HepG2 (cell line): ENCODE measurements at regions not wholly inside any gene's neighbourhood (a gene's known extent, or its start where the extent isn't known, plus 50 kb on each side); places are given as distances from the start of the nearest gene placed in this dataset.

Experiments used
- ATAC-seq: fragments of 200-7000 bp; cut with Tn5 transposase; 3 replicates; pipeline ENCODE4 v1.9.1; 2020; ENCODE audit warnings: mild to moderate bottlenecking, moderate library complexity
- BruUV-seq: library from RNA; stranded (reverse); fragments of 400-500 nt; replicated peaks from 2 replicates; lab custom pipeline; 2021; lab: Mats Ljungman, UMichigan
- CTCF ChIA-PET: fragments of 300-600 bp; formaldehyde crosslinking; extraction: SDS; loops from one replicate; lab custom pipeline; 2021; ENCODE audit warnings: low total read pairs, inconsistent platforms, low intra/inter-chr PET ratio; lab: Yijun Ruan, JAX
- POLR2A ChIA-PET: fragments of 350-600 bp; sonication (Branson Sonifier 250); formaldehyde crosslinking; loops from one replicate; lab custom pipeline; 2020; ENCODE audit warnings: antibody characterized with exemption, inconsistent platforms; lab: Yijun Ruan, JAX
- DNase-seq: peaks from one replicate; pipeline ENCODE4 v3.0.0-alpha.2; 2015; ENCODE audit warnings: low spot score
- FAIRE-seq: peaks from 3 replicates; lab custom pipeline; 2011; peaks lifted over from hg19 to GRCh38; lab: Jason Lieb, UNC
- H2AFZ ChIP-seq: one replicate; pipeline ENCODE4 v1.6.1; 2011; ENCODE audit warnings: low read length, inconsistent platforms
- H3K27ac ChIP-seq: fragments of 300-600 bp; 3 replicates; pipeline ENCODE4 v1.8.0; 2011; ENCODE audit warnings: mixed run types, mild to moderate bottlenecking, mixed read lengths, low read length, inconsistent platforms; ENCODE audit not compliant: insufficient read depth; ENCODE audit errors: extremely low read length
- H3K27me3 ChIP-seq, 2 experiments: fragments of 200-600 bp in 1 of 2; 2 replicates in 1 of 2; 3 replicates in 1 of 2; pipeline versions ENCODE4 v1.6.0 to v1.8.0; 2011; ENCODE audit warnings: low read length in 2 of 2, mild to moderate bottlenecking in 2 of 2, moderate library complexity in 2 of 2, inconsistent platforms in 1 of 2; ENCODE audit not compliant: insufficient read depth in 2 of 2, control insufficient read depth in 1 of 2
- H3K36me3 ChIP-seq, 2 experiments: fragments of 200-600 bp in 1 of 2; replicated peaks in 1 of 2; 2 replicates in 1 of 2; 3 replicates in 1 of 2; pipeline versions ENCODE4 v1.5.1 to v1.8.0; 2011; ENCODE audit warnings: low read length in 2 of 2, inconsistent platforms in 1 of 2; ENCODE audit not compliant: insufficient read depth in 2 of 2, control insufficient read depth in 1 of 2
- H3K4me1 ChIP-seq: 2 replicates; pipeline ENCODE4 v1.5.1; 2012; ENCODE audit warnings: low read length, inconsistent platforms; ENCODE audit not compliant: insufficient read depth
- H3K4me2 ChIP-seq: 2 replicates; pipeline ENCODE4 v1.6.0; 2011; ENCODE audit warnings: low read depth, low read length, inconsistent platforms
- H3K4me3 ChIP-seq, 3 experiments: fragments of 200-600 bp in 1 of 3; sonication (generic), shearing (Covaris generic) in 1 of 3; replicated peaks in 1 of 3; 2 replicates each; pipeline ENCODE4 v1.5.1; 2011 to 2016; ENCODE audit warnings: low read length in 3 of 3, inconsistent platforms in 2 of 3, low read depth in 2 of 3, mild to moderate bottlenecking in 2 of 3, control low read depth in 1 of 3, mixed read lengths in 1 of 3; ENCODE audit not compliant: insufficient read depth in 1 of 3
- H3K79me2 ChIP-seq: one replicate; pipeline ENCODE4 v1.6.1; 2011; ENCODE audit warnings: low read length, inconsistent platforms; ENCODE audit not compliant: insufficient read depth
- H3K9ac ChIP-seq: 2 replicates; pipeline ENCODE4 v1.6.0; 2011; ENCODE audit warnings: mild to moderate bottlenecking, low read depth, low read length, inconsistent platforms; ENCODE audit not compliant: insufficient read depth
- H3K9me3 ChIP-seq: 2 replicates; pipeline ENCODE4 v1.5.1; 2012; ENCODE audit warnings: mild to moderate bottlenecking, low read length
- H4K20me1 ChIP-seq: 2 replicates; pipeline ENCODE4 v1.6.0; 2011; ENCODE audit warnings: inconsistent platforms, mild to moderate bottlenecking, low read length, moderate library complexity; ENCODE audit not compliant: insufficient read depth
- DBP ChIP-seq: sonication (generic); formaldehyde crosslinking; IDR thresholded peaks from 2 replicates; pipeline ENCODE4 v1.4.0; 2020; ENCODE audit warnings: missing genetic modification reagents; ENCODE audit errors: not compliant biosample characterization
- E2F2 ChIP-seq: sonication (generic); formaldehyde crosslinking; IDR thresholded peaks from 2 replicates; pipeline ENCODE4 v1.4.0; 2020; ENCODE audit warnings: missing genetic modification reagents, borderline replicate concordance
- FOXJ3 ChIP-seq: sonication (generic); formaldehyde crosslinking; IDR thresholded peaks from 2 replicates; pipeline ENCODE4 v1.4.0; 2020; ENCODE audit warnings: missing genetic modification reagents, mild to moderate bottlenecking, borderline replicate concordance
- PPARG ChIP-seq: conservative IDR thresholded peaks from 2 replicates; pipeline ENCODE4 v1.6.1; 2016; ENCODE audit warnings: missing biosample characterization, missing genetic modification reagents
- RAD51 ChIP-seq: fragments of 450-650 bp; IDR thresholded peaks from 2 replicates; pipeline ENCODE4 v1.6.1; 2016; ENCODE audit warnings: borderline replicate concordance
- SIX1 ChIP-seq: sonication (generic); formaldehyde crosslinking; IDR thresholded peaks from 2 replicates; pipeline ENCODE4 v1.4.0; 2020; ENCODE audit warnings: missing genetic modification reagents, borderline replicate concordance
- WGBS: methylation state at CpG from one replicate; pipeline ENCODE4 v1.1.6; 2017; ENCODE audit warnings: low lambda C conversion rate; 5-methylcytosine and 5-hydroxymethylcytosine counted together
- in situ Hi-C: cut with HindIII; loops from 2 replicates; pipeline ENCODE4 v1.10.0; 2017; ENCODE audit warnings: low pct_unique_long_range_greater_than_20kb; ENCODE audit not compliant: extremely low pct_ligation_motif_present
- intact Hi-C: fragments of 100-400 bp; cut with micrococcal nuclease; formaldehyde crosslinking; loops from one replicate; pipeline ENCODE4 v1.10.0; 2022; ENCODE audit not compliant: unreplicated experiment
- TF ChIP-seq, protein P1 (sequence below): sonication (generic); formaldehyde crosslinking; IDR thresholded peaks from 2 replicates; pipeline ENCODE4 v1.4.0; 2020; ENCODE audit warnings: mild to moderate bottlenecking, missing genetic modification reagents
- TF ChIP-seq, protein P2 (sequence below), 2 experiments: sonication (generic) in 1 of 2; formaldehyde crosslinking in 1 of 2; IDR thresholded peaks; 2 replicates each; pipeline versions ENCODE4 v1.5.1 to v1.6.1; 2011 to 2020; ENCODE audit warnings: borderline replicate concordance in 1 of 2, low read depth in 1 of 2, low read length in 1 of 2, mild to moderate bottlenecking in 1 of 2, missing genetic modification reagents in 1 of 2, moderate library complexity in 1 of 2

GRCh38 chr1:239560921-239561320, 174.6 kb downstream of the CHRM3 start (continued):
- TF ChIP-seq SIX1 (CRISPR knock-in tag): no peak

DNA sequence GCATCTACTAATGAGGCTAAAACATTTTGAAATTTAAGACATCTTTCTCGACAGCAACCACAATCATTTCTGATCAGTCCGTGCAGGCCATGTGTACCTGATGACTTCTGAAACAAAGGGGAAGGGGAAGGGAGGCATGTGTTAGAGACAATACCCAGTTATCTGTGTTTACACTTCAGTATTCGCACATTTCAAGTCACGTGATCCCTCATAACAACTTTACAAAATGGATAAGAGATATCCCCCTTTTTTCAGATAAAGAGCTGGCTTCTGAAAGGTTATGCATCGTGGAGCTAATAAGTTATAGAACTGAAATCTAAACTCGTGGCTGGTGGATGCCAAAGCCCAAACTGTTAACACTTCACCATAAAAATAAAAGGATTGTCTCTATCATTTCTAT, 175.7 kb downstream of the CHRM3 start:
- in situ Hi-C loops (no loop called here), intact Hi-C loops (no loop called here)
- Histone ChIP-seq H3K4me1 (no peaks in the 10 kb centered on the region), H3K4me3 (no peak overlapping the region), H3K9ac (no peak overlapping the region), H2AFZ (no peak overlapping the region), H4K20me1 (no peaks in the 10 kb centered on the region), H3K36me3 (no peaks in the 10 kb centered on the region), H3K9me3 (peaks cover 64% of the 10 kb centered on the region), H3K79me2 (no peaks in the 10 kb centered on the region), H3K27me3 (no peaks in the 10 kb centered on the region; a peak in 1 of 5 replicates), H3K4me2 (no peak overlapping the region), H3K27ac (no peak overlapping the region)
- ChIA-PET CTCF (no interaction called here), POLR2A (no interaction called here)
- ATAC-seq (no peak), FAIRE-seq (no peak), DNase-seq (no peak)
- TF ChIP-seq FOXJ3 (CRISPR knock-in tag): no peak
- TF ChIP-seq, protein P1, sequence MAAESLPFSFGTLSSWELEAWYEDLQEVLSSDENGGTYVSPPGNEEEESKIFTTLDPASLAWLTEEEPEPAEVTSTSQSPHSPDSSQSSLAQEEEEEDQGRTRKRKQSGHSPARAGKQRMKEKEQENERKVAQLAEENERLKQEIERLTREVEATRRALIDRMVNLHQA: no peak
- TF ChIP-seq DBP (CRISPR knock-in tag): no peak
- TF ChIP-seq PPARG (CRISPR knock-in tag): no peak
- no peak for TF ChIP-seq E2F2 (CRISPR knock-in tag)
- TF ChIP-seq, protein P2, sequence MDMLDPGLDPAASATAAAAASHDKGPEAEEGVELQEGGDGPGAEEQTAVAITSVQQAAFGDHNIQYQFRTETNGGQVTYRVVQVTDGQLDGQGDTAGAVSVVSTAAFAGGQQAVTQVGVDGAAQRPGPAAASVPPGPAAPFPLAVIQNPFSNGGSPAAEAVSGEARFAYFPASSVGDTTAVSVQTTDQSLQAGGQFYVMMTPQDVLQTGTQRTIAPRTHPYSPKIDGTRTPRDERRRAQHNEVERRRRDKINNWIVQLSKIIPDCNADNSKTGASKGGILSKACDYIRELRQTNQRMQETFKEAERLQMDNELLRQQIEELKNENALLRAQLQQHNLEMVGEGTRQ (IDR thresholded peaks at IDR 0.05; ENCODE audit: low read depth, low read length): peak; percentile 39; the same call in 1 of the 2 replicates
- TF ChIP-seq, protein P2 (CRISPR knock-in tag; IDR thresholded peaks at IDR 0.05; ENCODE audit: borderline replicate concordance): no peak
- TF ChIP-seq RAD51: peak; percentile 73
- no TSS peak for BruUV-seq
- 10% methylated on average over 6 of the region's 6 CpGs for WGBS
